ENCODE measurements at regions not wholly inside any gene's neighbourhood (a gene's known extent, or its start where the extent isn't known, plus 50 kb on each side); places are given as distances from the start of the nearest gene placed in this dataset.

GRCh38 chr12:124396544-124397398 lies 101.9 kb downstream of the RFLNA start:
- no peak for DNase-seq

- no peak for DNase-seq
Observed at GRCh38 chr12:124395986-124396385, 101.1 kb downstream of the RFLNA start.

- DNase-seq: no peak
Observed at GRCh38 chr12:124395284-124395752, 100.4 kb downstream of the RFLNA start.

DNA sequence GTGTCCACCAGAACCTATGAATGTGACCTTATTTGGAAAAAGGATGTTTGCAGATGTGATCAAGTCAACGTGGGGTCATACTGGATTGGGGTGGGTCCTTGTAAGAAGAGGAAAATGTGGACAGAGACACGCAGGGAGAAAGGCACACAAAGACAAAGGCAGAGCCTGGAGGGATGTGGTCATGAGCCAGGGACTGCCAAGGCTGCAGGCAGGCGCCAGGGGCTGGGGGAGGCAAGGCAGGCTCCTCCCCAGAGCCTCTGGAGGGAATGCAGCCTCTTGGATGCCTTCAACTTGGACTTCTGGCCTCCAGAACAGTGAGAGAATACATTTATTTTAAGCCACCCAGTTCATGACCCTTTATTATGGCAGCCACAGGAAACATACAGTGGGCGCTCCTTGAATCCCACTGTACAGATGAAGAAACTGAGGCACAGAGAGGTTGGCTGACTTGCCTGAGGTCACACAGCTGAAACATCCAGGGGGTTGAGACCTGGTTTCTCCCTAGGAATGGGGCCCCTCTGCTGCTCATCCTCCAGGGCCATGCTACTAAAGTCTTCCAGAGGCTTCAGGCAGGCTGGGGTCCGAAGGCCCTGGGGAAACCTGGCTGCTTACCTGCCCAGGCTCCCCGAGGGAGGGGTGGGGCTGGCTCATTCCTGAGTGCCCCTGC lies 99.7 kb downstream of the RFLNA start:
- no peak for DNase-seq

GRCh38 chr12:124393831-124394230 lies 98.9 kb downstream of the RFLNA start:
- no peak for DNase-seq

- no peak for DNase-seq
Observed at GRCh38 chr12:124393414-124393790, 98.5 kb downstream of the RFLNA start.

GRCh38 chr12:124392667-124393413 lies 97.9 kb downstream of the RFLNA start:
- DNase-seq: no peak

GRCh38 chr12:124392271-124392666 lies 97.4 kb downstream of the RFLNA start:
- no peak for DNase-seq

DNA sequence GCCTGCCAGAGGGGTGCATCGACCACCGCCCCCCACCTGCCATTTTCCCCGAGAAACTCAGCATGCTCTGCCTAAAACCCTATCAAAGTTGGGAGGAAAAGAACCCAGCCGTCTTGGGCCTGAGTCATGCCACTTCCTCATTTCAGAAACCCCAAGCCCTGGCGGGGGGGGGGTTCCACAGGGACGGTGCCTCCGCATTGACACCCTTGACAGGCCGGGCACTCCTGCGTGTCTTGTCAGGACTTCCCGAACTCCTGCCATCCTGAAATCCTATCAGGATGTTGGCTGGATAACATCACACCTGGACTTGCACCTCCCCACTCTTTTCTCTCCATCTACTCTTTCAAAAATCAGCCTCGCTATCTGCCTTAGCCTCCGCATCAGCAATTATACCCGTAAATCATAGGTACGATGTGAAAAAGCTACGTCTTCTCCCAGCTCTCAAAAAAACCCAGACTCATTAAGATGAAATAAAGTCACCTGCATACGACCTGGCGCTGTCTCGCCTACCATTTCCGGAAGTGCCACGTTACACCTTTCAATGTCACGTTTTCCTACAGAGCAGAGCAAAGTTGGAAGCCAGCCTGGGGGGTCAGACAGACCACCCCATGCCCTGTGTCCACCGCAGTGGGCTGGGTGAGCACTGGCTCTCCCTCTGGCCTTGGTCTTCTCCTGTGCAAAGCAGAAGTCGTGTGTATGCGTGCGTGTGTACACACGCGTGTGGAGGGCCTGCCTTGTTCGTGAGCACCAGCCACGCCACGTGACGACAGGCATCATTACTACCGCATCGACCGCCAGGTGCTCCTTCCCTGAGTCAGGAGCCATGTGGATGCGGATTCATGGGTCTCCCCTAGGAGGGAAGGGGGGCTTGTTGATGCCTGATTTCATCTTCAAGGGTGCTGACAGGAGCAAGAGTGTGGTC lies 96.7 kb downstream of the RFLNA start:
- DNase-seq: no peak

DNA sequence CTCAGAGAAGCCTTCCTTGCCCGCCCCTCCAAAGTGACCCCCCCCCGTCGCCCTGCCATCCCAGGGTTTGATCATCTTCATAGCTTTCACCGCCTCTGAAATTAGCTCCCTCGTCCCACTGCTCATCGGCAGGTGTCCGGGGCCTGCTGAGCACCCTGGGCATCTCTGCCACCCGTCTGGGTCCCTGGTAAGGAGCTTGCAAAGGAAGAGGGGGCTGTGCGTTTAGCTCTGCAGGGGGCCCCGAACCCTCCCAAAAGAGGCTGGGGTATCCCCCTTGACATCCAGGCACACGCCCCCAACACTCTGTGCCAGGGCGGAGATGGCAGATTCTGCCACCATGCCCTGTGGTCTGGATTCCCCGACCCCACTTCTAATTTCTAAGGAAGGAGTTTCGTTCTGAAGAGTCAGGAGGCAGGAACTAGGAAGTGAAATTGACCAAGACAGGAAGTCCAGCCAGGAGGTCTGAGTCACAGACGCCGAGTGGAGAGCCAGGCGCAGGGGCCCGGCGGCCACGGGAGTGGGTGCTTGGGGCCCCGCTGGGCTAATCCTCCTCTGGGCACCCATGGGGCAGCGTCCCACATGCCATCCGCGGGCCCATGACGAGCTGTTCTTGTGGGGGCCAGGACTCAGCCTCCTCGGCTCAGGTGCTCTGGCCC lies 95.7 kb downstream of the RFLNA start:
- no peak for DNase-seq

DNA sequence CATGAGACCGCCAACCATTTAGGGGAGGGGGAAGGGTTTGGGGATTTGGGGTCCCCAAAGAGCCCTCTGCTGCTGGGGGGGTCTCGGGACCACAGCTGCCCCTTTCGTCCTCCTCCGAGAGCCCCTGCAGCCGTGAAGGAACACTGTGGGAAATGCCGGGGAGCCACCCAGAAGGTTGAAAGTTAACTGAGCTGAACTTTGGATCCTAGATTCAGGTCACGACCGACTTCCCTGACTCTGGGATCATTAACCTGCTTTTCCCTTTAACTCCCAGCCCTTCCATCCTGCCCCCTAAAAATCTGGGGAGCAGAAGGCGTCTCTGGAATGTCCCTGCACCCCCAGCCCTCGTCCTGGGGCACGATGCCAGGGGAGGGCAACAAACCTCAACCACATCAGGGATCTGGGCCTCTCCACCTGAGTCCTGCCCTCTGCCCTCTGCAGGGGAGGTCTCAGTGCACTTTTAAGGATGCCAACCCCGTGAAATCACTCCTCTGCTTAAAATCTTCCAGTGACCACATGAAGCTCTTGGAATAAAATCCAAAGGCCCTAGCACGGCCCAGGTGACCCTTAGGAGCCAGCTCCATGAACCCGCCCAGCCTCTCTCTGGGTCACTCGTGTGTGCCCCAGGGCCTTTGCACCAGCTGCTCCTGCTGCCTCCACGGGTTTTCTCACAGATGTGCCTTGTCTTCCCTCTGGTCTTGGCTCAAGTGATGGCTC lies 95.0 kb downstream of the RFLNA start:
- no peak for DNase-seq

GRCh38 chr12:124389138-124389724 lies 94.3 kb downstream of the RFLNA start:
- no peak for DNase-seq

GRCh38 chr12:124388679-124389137 lies 93.8 kb downstream of the RFLNA start:
- peak; percentile 85 for DNase-seq

GRCh38 chr12:124388038-124388671 lies 93.3 kb downstream of the RFLNA start:
- DNase-seq: no peak

- DNase-seq: no peak
Observed at GRCh38 chr12:124387528-124387911, 92.6 kb downstream of the RFLNA start.

DNA sequence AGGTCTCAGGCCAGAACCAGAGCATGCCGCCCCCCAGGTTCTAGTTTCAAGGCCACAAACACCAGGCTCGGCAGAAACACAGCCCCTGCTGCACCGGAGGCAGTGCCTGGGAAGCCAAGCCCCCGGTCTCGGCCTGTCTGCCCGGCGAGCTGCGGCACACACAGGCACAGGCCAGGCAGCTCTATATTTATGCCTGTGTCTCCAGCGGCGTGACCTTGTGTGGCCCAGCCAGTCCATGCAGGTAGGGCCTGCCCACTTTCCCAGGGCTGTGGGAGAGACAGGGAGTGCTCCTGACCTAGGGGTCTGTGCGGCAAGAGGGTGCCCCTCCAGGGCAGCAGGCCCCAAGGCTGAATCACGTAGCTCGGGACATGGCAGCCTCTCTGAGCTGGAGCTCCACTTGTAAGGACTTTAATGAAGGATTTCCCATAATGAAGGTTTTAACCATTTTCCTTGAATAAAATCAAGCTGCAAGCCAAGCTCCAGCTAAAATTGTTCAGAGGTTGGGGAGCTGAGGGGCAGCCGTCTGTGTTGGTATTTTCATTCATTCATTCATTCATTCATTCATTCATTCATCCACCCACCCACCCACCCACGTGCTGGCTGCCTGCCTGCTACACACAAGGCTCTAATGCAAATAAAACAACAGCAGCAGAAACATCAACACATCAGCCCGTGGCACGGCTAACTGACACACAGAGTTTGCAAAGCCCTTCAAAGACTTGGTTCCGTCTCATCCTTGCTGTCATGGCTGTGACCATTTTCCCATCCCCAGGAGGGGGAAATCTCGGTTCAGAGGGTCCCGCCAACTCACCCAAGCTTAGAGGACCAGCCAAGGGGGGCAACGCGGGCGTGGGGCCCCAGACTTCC lies 92.0 kb downstream of the RFLNA start:
- DNase-seq: no peak

- no peak for DNase-seq
Observed at GRCh38 chr12:124386059-124386458, 91.2 kb downstream of the RFLNA start.

All from renal pelvis (tissue), 1 donor.